ENCODE measurements at regions not wholly inside any gene's neighbourhood (a gene's known extent, or its start where the extent isn't known, plus 50 kb on each side); places are given as distances from the start of the nearest gene placed in this dataset.

GRCh38 chr5:82713811-82714210 is 363.4 kb downstream of the TMEM167A start:
- Histone ChIP-seq H3K9me3 (ENCODE audit: severe bottlenecking) (no peaks in the 10 kb centered on the region), H3K27ac (ENCODE audit: poor library complexity, severe bottlenecking) (no peak overlapping the region), H3K4me1 (ENCODE audit: insufficient read depth, poor library complexity, severe bottlenecking) (no peaks in the 10 kb centered on the region), H3K27me3 (ENCODE audit: insufficient read depth, poor library complexity, severe bottlenecking) (no peaks in the 10 kb centered on the region), H3K36me3 (ENCODE audit: low read depth) (no peaks in the 10 kb centered on the region), H3K4me3 (ENCODE audit: severe bottlenecking) (no peak overlapping the region)
- no peak for TF ChIP-seq CTCF (IDR thresholded peaks at IDR 0.05; ENCODE audit: poor library complexity, severe bottlenecking)
- ATAC-seq (ENCODE audit: low read depth) (no peak), DNase-seq (ENCODE audit: low spot score) (no peak)

GRCh38 chr5:82707741-82708140 is 369.5 kb downstream of the TMEM167A start:
- no peak for DNase-seq (ENCODE audit: low spot score)
- H3K4me3 ChIP-seq (ENCODE audit: severe bottlenecking), result no peak overlapping the region
- peak; percentile 80 for ATAC-seq (ENCODE audit: low read depth)
- H3K4me1 ChIP-seq (ENCODE audit: insufficient read depth, poor library complexity, severe bottlenecking), result no peaks in the 10 kb centered on the region
- no peaks in the 10 kb centered on the region for H3K36me3 ChIP-seq (ENCODE audit: low read depth)
- H3K9me3 ChIP-seq (ENCODE audit: severe bottlenecking), result no peaks in the 10 kb centered on the region
- H3K27me3 ChIP-seq (ENCODE audit: insufficient read depth, poor library complexity, severe bottlenecking), result peaks cover 3% of the 10 kb centered on the region
- TF ChIP-seq CTCF (IDR thresholded peaks at IDR 0.05; ENCODE audit: poor library complexity, severe bottlenecking), result no peak
- no peak overlapping the region for H3K27ac ChIP-seq (ENCODE audit: poor library complexity, severe bottlenecking)

- TF ChIP-seq CTCF (IDR thresholded peaks at IDR 0.05; ENCODE audit: poor library complexity, severe bottlenecking), result no peak
- DNase-seq (ENCODE audit: low spot score), result no peak
- H3K4me1 ChIP-seq (ENCODE audit: insufficient read depth, poor library complexity, severe bottlenecking), result no peaks in the 10 kb centered on the region
- no peak overlapping the region for H3K27ac ChIP-seq (ENCODE audit: poor library complexity, severe bottlenecking)
- peaks cover 5% of the 10 kb centered on the region for H3K27me3 ChIP-seq (ENCODE audit: insufficient read depth, poor library complexity, severe bottlenecking)
- H3K36me3 ChIP-seq (ENCODE audit: low read depth), result no peaks in the 10 kb centered on the region
- ATAC-seq (ENCODE audit: low read depth), result no peak
- H3K9me3 ChIP-seq (ENCODE audit: severe bottlenecking), result no peaks in the 10 kb centered on the region
- H3K4me3 ChIP-seq (ENCODE audit: severe bottlenecking), result no peak overlapping the region
Observed at GRCh38 chr5:82704381-82704780, 372.8 kb downstream of the TMEM167A start.

- DNase-seq (ENCODE audit: low spot score) (no peak), ATAC-seq (ENCODE audit: low read depth) (no peak)
- Histone ChIP-seq H3K4me1 (ENCODE audit: insufficient read depth, poor library complexity, severe bottlenecking) (no peaks in the 10 kb centered on the region), H3K4me3 (ENCODE audit: severe bottlenecking) (no peak overlapping the region), H3K27me3 (ENCODE audit: insufficient read depth, poor library complexity, severe bottlenecking) (peaks cover 5% of the 10 kb centered on the region), H3K9me3 (ENCODE audit: severe bottlenecking) (no peaks in the 10 kb centered on the region), H3K36me3 (ENCODE audit: low read depth) (no peaks in the 10 kb centered on the region), H3K27ac (ENCODE audit: poor library complexity, severe bottlenecking) (no peak overlapping the region)
- no peak for TF ChIP-seq CTCF (IDR thresholded peaks at IDR 0.05; ENCODE audit: poor library complexity, severe bottlenecking)
Observed at GRCh38 chr5:82702046-82702445, 375.1 kb downstream of the TMEM167A start.

- Histone ChIP-seq H3K4me3 (ENCODE audit: severe bottlenecking) (no peak overlapping the region), H3K9me3 (ENCODE audit: severe bottlenecking) (no peaks in the 10 kb centered on the region), H3K4me1 (ENCODE audit: insufficient read depth, poor library complexity, severe bottlenecking) (no peaks in the 10 kb centered on the region), H3K27me3 (ENCODE audit: insufficient read depth, poor library complexity, severe bottlenecking) (peaks cover 5% of the 10 kb centered on the region), H3K36me3 (ENCODE audit: low read depth) (no peaks in the 10 kb centered on the region), H3K27ac (ENCODE audit: poor library complexity, severe bottlenecking) (no peak overlapping the region)
- TF ChIP-seq CTCF (IDR thresholded peaks at IDR 0.05; ENCODE audit: poor library complexity, severe bottlenecking), result no peak
- ATAC-seq (ENCODE audit: low read depth) (no peak), DNase-seq (ENCODE audit: low spot score) (no peak)
Observed at GRCh38 chr5:82699737-82700136, 377.5 kb downstream of the TMEM167A start.

All from RWPE2 (cell line).